ENCODE measurements at regions not wholly inside any gene's neighbourhood (a gene's known extent, or its start where the extent isn't known, plus 50 kb on each side); places are given as distances from the start of the nearest gene placed in this dataset.

- H3K27ac ChIP-seq (ENCODE audit: low read depth, low read length) = no peak overlapping the region
These were observed 165.7 kb downstream of the CBLN1 start for GRCh38 chr16:49115956-49116355.

DNA sequence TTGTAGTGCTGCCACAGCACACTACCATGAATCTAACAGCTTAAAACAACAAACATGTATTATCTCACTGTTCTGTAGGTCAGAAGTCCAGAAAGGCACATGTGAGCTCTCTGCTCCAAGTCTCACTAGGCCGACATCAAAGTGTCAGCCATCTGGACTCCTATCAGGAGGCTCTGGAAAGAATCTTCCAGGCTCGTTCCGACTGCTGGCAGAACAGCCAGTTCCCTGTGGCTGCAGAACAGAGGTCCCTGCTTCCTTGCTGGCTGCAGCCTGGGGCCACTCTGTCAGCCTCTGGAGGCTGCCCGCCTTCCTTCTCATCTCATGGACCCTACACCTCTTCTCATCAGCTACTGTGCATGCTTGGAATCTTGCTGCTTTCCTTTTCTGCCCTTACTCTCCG is 168.9 kb downstream of the CBLN1 start:
- no peaks in the 10 kb centered on the region for H3K79me2 ChIP-seq (ENCODE audit: control insufficient read depth, low read length)
- H4K20me1 ChIP-seq (ENCODE audit: control insufficient read depth, insufficient read depth, low read depth, low read length) = no peaks in the 10 kb centered on the region
- no peaks in the 10 kb centered on the region for H3K36me3 ChIP-seq (ENCODE audit: control insufficient read depth, low read length)
- no peaks in the 10 kb centered on the region for H3F3A ChIP-seq (ENCODE audit: control insufficient read depth, insufficient read depth)
- H3K27me3 ChIP-seq (ENCODE audit: control insufficient read depth, low read length) = no peaks in the 10 kb centered on the region
- H3K4me1 ChIP-seq (ENCODE audit: control insufficient read depth, low read length) = no peaks in the 10 kb centered on the region
- H3K4me2 ChIP-seq (ENCODE audit: low read length) = no peak overlapping the region
- H3K9me2 ChIP-seq (replicated peaks; ENCODE audit: control insufficient read depth, low read length) = no peaks in the 10 kb centered on the region
- TF ChIP-seq CTCF (IDR thresholded peaks at IDR 0.05; ENCODE audit: low read depth, low read length, poor library complexity, severe bottlenecking) = no peak
- no peak for TF ChIP-seq EZH2phosphoT487 (IDR thresholded peaks at IDR 0.05; ENCODE audit: borderline replicate concordance, low read length)
- H3K4me3 ChIP-seq (ENCODE audit: low read length) = no peak overlapping the region
- H3K27ac ChIP-seq (ENCODE audit: low read depth, low read length) = no peak overlapping the region
- H3K9me3 ChIP-seq (ENCODE audit: control insufficient read depth, insufficient read depth, low read length) = no peaks in the 10 kb centered on the region

More at GRCh38 chr16:49115956-49116355, 165.7 kb downstream of the CBLN1 start:
- no peak overlapping the region for H3K4me2 ChIP-seq (ENCODE audit: low read length)
- no peaks in the 10 kb centered on the region for H4K20me1 ChIP-seq (ENCODE audit: control insufficient read depth, insufficient read depth, low read depth, low read length)
- H3K9me2 ChIP-seq (replicated peaks; ENCODE audit: control insufficient read depth, low read length) = no peaks in the 10 kb centered on the region
- TF ChIP-seq EZH2phosphoT487 (IDR thresholded peaks at IDR 0.05; ENCODE audit: borderline replicate concordance, low read length) (no peak), CTCF (IDR thresholded peaks at IDR 0.05; ENCODE audit: low read depth, low read length, poor library complexity, severe bottlenecking) (no peak)
- no peaks in the 10 kb centered on the region for H3F3A ChIP-seq (ENCODE audit: control insufficient read depth, insufficient read depth)
- H3K9me3 ChIP-seq (ENCODE audit: control insufficient read depth, insufficient read depth, low read length) = no peaks in the 10 kb centered on the region
- no peaks in the 10 kb centered on the region for H3K27me3 ChIP-seq (ENCODE audit: control insufficient read depth, low read length)
- H3K4me3 ChIP-seq (ENCODE audit: low read length) = no peak overlapping the region
- no peaks in the 10 kb centered on the region for H3K79me2 ChIP-seq (ENCODE audit: control insufficient read depth, low read length)
- H3K36me3 ChIP-seq (ENCODE audit: control insufficient read depth, low read length) = no peaks in the 10 kb centered on the region
- H3K4me1 ChIP-seq (ENCODE audit: control insufficient read depth, low read length) = no peaks in the 10 kb centered on the region

DNA sequence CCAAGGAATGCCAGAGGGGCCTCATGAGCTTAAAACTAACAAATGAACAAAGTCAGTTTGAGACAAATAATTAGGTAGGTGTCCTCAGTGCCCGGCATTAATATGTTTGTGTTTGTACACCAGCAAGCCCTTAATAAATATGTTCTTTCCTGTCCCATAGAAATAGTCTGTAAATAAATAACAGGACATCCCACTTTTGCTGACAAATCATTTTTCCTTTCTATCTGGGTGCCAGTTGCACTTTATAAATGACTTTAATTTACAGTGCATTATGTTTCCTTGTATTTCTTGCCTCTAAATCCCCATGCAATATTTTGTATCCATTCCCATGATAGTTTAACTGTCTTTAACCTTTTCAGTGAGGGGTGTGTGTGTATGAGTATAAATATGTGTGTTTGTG is 170.3 kb downstream of the CBLN1 start:
- Histone ChIP-seq H3K79me2 (ENCODE audit: control insufficient read depth, low read length) (no peaks in the 10 kb centered on the region), H3K4me2 (ENCODE audit: low read length) (no peak overlapping the region), H3F3A (ENCODE audit: control insufficient read depth, insufficient read depth) (no peaks in the 10 kb centered on the region), H3K27ac (ENCODE audit: low read depth, low read length) (no peak overlapping the region), H3K36me3 (ENCODE audit: control insufficient read depth, low read length) (no peaks in the 10 kb centered on the region), H3K4me3 (ENCODE audit: low read length) (no peak overlapping the region), H3K27me3 (ENCODE audit: control insufficient read depth, low read length) (no peaks in the 10 kb centered on the region), H4K20me1 (ENCODE audit: control insufficient read depth, insufficient read depth, low read depth, low read length) (no peaks in the 10 kb centered on the region), H3K4me1 (ENCODE audit: control insufficient read depth, low read length) (no peaks in the 10 kb centered on the region), H3K9me2 (replicated peaks; ENCODE audit: control insufficient read depth, low read length) (no peaks in the 10 kb centered on the region), H3K9me3 (ENCODE audit: control insufficient read depth, insufficient read depth, low read length) (no peaks in the 10 kb centered on the region)
- TF ChIP-seq CTCF (IDR thresholded peaks at IDR 0.05; ENCODE audit: low read depth, low read length, poor library complexity, severe bottlenecking) (no peak), EZH2phosphoT487 (IDR thresholded peaks at IDR 0.05; ENCODE audit: borderline replicate concordance, low read length) (no peak)

DNA sequence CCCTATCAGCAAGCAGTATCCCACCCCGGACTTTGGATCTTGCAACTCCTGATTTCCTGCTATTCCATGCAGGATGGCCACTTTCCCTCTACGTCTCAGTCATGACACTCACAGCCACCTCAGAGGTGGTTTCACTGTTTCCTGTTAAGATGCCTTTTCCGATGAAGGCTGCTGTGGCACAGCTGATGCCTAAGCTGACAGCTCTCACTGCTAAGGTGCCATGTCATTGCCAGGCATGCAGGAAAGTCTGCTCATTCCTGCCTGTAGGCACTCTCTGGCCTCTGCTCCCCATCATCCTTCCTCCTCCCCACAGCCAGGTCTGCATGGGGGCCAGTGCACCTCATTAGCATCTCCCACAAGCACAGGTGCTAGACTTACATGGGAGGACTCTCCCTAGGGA is 173.0 kb downstream of the CBLN1 start:
- Histone ChIP-seq H3K9me2 (replicated peaks; ENCODE audit: control insufficient read depth, low read length) (no peaks in the 10 kb centered on the region), H3K4me2 (ENCODE audit: low read length) (no peak overlapping the region), H3K79me2 (ENCODE audit: control insufficient read depth, low read length) (no peaks in the 10 kb centered on the region), H3K9me3 (ENCODE audit: control insufficient read depth, insufficient read depth, low read length) (no peaks in the 10 kb centered on the region), H3K4me3 (ENCODE audit: low read length) (no peak overlapping the region), H3K27me3 (ENCODE audit: control insufficient read depth, low read length) (no peaks in the 10 kb centered on the region), H3F3A (ENCODE audit: control insufficient read depth, insufficient read depth) (no peaks in the 10 kb centered on the region), H3K4me1 (ENCODE audit: control insufficient read depth, low read length) (no peaks in the 10 kb centered on the region), H3K27ac (ENCODE audit: low read depth, low read length) (no peak overlapping the region), H3K36me3 (ENCODE audit: control insufficient read depth, low read length) (no peaks in the 10 kb centered on the region), H4K20me1 (ENCODE audit: control insufficient read depth, insufficient read depth, low read depth, low read length) (no peaks in the 10 kb centered on the region)
- TF ChIP-seq EZH2phosphoT487 (IDR thresholded peaks at IDR 0.05; ENCODE audit: borderline replicate concordance, low read length) (no peak), CTCF (IDR thresholded peaks at IDR 0.05; ENCODE audit: low read depth, low read length, poor library complexity, severe bottlenecking) (no peak)
